Thyroid gland (tissue), 4 donors: ENCODE measurements at regions not wholly inside any gene's neighbourhood (a gene's known extent, or its start where the extent isn't known, plus 50 kb on each side); places are given as distances from the start of the nearest gene placed in this dataset.
"Not testable (repeated sequence)": the region's sequence is repeated elsewhere in the genome, so short reads cannot be mapped to it uniquely, and the experiment has no call there.

Experiments used
- CTCF ChIP-seq, 6 experiments: fragments of 200-600 bp in 3 of 6; fragments of 450-650 bp in 3 of 6; sonication (generic) in 3 of 6; IDR thresholded peaks; one replicate each; pipeline ENCODE4 v1.5.1; 2016 to 2019; ENCODE audit warnings: antibody characterized with exemption in 6 of 6, mild to moderate bottlenecking in 2 of 6, inconsistent platforms in 1 of 6, moderate library complexity in 1 of 6
- POLR2A ChIP-seq, 2 donors: fragments of 450-650 bp; IDR thresholded peaks; one replicate each; pipeline ENCODE4 v1.6.1; 2017; ENCODE audit warnings: antibody characterized with exemption in 2 of 2, mild to moderate bottlenecking in 2 of 2, moderate library complexity in 1 of 2

- TF ChIP-seq CTCF, POLR2A (IDR thresholded peaks at IDR 0.05): not testable (repeated sequence)
These were observed 119.9 kb upstream of the SLC44A1 start for GRCh38 chr9:105124598-105124997.
